Brain microvascular endothelial cell (primary cell): ENCODE measurements at regions not wholly inside any gene's neighbourhood (a gene's known extent, or its start where the extent isn't known, plus 50 kb on each side); places are given as distances from the start of the nearest gene placed in this dataset.

ENCODE experiments used
- DNase-seq: peaks from one replicate; pipeline ENCODE4 v3.0.0-alpha.2; 2020
- H3K27ac ChIP-seq: fragments of 250-450 bp; sonication (Bioruptor Pico); 2 replicates; pipeline ENCODE4 v1.5.1; 2020; ENCODE audit warnings: mild to moderate bottlenecking, moderate library complexity
- H3K27me3 ChIP-seq: fragments of 250-450 bp; sonication (Bioruptor Pico); replicated peaks from 2 replicates; pipeline ENCODE4 v1.5.1; 2020; ENCODE audit warnings: mild to moderate bottlenecking
- H3K36me3 ChIP-seq: fragments of 250-450 bp; sonication (Bioruptor Pico); replicated peaks from 2 replicates; pipeline ENCODE4 v1.5.1; 2020; ENCODE audit warnings: mild to moderate bottlenecking
- H3K4me3 ChIP-seq: 2 replicates; pipeline ENCODE4 v1.5.1; 2011; ENCODE audit warnings: low read depth, mild to moderate bottlenecking, control low read depth, low read length, moderate library complexity
- CTCF ChIP-seq: IDR thresholded peaks from 2 replicates; pipeline ENCODE4 v1.5.1; 2011; ENCODE audit warnings: low read depth, mild to moderate bottlenecking, moderate library complexity, low read length, control low read depth, inconsistent platforms; ENCODE audit errors: missing control alignments
- in situ Hi-C: cut with HindIII; loops from 2 replicates; pipeline ENCODE4 v1.10.0; 2017; ENCODE audit warnings: low sequenced_read_pairs, low pct_ligation_motif_present

DNA sequence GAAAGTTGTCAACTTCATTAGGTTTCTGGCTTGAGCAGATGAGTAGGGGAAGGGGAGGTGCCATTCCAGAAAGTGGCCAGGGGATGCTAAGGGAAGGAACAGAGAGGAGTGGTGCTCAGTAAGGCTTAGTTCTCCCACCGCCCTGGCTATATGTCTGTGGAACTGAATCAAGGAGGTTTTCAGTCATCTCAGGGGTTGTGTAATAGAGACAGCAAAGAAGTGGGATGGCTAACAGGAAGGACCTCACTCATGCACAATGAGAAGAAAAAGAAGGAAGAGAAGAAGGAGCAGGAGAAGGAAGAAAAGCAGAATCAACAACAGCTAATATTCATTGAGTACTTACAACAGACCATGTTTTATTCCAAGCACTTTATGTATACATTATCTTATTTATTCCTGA is 368.7 kb downstream of the MID1IP1 start:
- H3K27me3 ChIP-seq = no peaks in the 10 kb centered on the region
- DNase-seq = no peak
- in situ Hi-C loops = no loop called here
- no peak overlapping the region for H3K27ac ChIP-seq
- H3K36me3 ChIP-seq = no peaks in the 10 kb centered on the region
- no peak for TF ChIP-seq CTCF
- H3K4me3 ChIP-seq = no peak overlapping the region

DNA sequence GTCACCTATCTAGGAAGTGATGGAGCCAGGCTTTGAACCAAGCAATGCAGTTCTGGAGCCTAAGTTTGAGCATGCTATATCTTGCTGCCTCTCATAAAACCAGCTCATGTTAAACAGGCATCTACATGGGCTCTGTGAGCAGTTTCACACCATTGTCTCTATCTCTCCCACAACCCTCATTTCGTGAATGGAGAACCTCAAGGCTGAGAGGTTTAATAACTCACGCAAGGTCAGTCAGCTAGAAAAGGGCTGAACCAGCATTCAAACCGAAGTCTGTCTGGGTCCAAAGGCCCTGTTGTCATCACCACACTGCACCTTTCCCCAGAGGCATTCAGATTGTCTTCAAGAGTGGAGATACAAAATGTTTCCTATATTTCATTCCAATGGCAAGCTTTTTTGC is 369.2 kb downstream of the MID1IP1 start:
- Histone ChIP-seq H3K27me3 (no peaks in the 10 kb centered on the region), H3K4me3 (no peak overlapping the region), H3K27ac (no peak overlapping the region), H3K36me3 (no peaks in the 10 kb centered on the region)
- TF ChIP-seq CTCF = no peak
- DNase-seq = no peak
- in situ Hi-C loops = no loop called here

DNA sequence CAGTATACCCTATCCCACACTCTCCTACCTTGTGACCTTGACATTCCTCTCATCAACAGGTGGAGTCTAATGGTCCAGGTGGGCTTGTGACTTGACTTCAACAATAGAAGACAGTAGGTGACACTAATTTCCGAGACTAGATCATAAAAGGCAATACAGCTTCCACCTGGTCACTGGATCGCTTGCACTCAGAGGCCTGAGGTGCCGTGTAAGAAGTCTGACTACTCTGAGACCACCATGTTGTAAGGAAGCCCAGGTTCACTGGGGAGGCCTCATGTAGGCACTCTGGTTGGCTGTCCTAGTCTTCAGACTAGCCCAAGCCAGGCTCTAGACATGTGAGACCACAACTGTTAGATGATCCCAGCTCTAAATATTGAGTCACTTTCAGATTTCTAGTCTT is 370.4 kb downstream of the MID1IP1 start:
- Histone ChIP-seq H3K36me3 (no peaks in the 10 kb centered on the region), H3K4me3 (no peak overlapping the region), H3K27me3 (no peaks in the 10 kb centered on the region), H3K27ac (no peak overlapping the region)
- in situ Hi-C loops = no loop called here
- DNase-seq = no peak
- no peak for TF ChIP-seq CTCF

- no peak for TF ChIP-seq CTCF
- DNase-seq = no peak
- Histone ChIP-seq H3K36me3 (no peaks in the 10 kb centered on the region), H3K27ac (no peak overlapping the region), H3K27me3 (no peaks in the 10 kb centered on the region), H3K4me3 (no peak overlapping the region)
- in situ Hi-C loops = no loop called here
Measured at GRCh38 chrX:39174241-39174771, 373.0 kb downstream of the MID1IP1 start.

GRCh38 chrX:39174772-39175417 is 373.6 kb downstream of the MID1IP1 start:
- H3K27me3 ChIP-seq = no peaks in the 10 kb centered on the region
- no peak overlapping the region for H3K27ac ChIP-seq
- TF ChIP-seq CTCF = no peak
- H3K4me3 ChIP-seq = no peak overlapping the region
- DNase-seq = no peak
- in situ Hi-C loops = no loop called here
- no peaks in the 10 kb centered on the region for H3K36me3 ChIP-seq

DNA sequence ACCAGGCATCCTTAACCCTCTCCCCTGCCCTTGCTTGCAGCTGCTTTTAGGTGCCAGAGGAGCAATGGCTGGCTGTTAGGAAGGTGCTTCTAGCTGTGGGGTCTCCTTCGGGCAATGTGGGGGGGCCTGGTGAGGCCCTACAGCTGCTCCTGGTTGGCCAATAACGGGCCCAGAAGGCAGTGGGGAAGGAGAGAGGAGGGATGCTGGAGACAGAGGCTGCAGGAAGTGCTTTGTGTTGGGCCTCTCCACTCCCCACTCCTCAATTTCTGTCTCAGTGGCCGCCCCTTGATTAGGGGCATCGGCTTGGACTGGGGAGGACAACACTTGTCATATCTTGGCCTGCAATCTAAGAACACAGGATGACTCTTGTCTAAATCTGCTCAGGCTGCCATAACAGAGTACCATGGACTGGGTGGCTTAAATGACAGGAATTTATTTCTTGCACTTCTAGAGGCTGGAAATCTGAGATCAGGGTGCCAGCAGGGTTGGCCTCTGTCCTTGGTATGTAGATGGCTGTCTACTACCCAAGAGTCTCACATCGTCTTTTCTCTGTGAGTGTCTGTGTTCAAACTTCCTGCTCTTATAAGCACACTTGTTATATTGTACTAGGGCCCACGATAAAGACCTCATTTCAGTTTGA is 374.3 kb downstream of the MID1IP1 start:
- no peak for DNase-seq
- no peaks in the 10 kb centered on the region for H3K36me3 ChIP-seq
- no peak overlapping the region for H3K4me3 ChIP-seq
- in situ Hi-C loops = no loop called here
- no peaks in the 10 kb centered on the region for H3K27me3 ChIP-seq
- TF ChIP-seq CTCF = no peak
- no peak overlapping the region for H3K27ac ChIP-seq
